HG03280 (cell line): ENCODE measurements at regions not wholly inside any gene's neighbourhood (a gene's known extent, or its start where the extent isn't known, plus 50 kb on each side); places are given as distances from the start of the nearest gene placed in this dataset.

Experiments used
- ATAC-seq: cut with Tn5 transposase; IDR thresholded peaks from one replicate; pipeline ENCODE4 v1.9.1; 2021; ENCODE audit warnings: mild to moderate bottlenecking, moderate library complexity; ENCODE audit not compliant: unreplicated experiment

GRCh38 chr11:29373725-29374124 is 643.1 kb downstream of the KCNA4 start:
- no peak for ATAC-seq

- ATAC-seq: no peak
These were observed 648.7 kb downstream of the KCNA4 start for GRCh38 chr11:29368126-29368525.

DNA sequence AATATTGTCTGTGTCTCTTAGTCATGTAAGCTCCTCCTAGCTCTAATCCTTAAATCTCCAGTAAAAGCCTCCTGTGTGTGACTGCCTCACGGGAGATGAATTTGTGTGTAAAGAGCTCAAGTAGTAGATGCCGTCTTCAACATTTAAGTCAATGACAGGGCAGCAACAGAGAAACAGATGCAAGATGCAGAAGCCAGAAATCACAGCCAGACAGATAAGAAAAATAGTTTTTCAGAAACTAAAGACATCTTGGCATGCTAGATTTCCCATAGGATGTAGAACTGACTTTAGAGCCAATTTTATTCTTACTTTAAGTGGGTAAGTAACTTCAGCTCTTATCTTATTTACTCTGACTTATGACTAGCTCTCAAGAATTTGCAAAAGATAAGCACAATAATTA is 652.8 kb downstream of the KCNA4 start:
- ATAC-seq: no peak

DNA sequence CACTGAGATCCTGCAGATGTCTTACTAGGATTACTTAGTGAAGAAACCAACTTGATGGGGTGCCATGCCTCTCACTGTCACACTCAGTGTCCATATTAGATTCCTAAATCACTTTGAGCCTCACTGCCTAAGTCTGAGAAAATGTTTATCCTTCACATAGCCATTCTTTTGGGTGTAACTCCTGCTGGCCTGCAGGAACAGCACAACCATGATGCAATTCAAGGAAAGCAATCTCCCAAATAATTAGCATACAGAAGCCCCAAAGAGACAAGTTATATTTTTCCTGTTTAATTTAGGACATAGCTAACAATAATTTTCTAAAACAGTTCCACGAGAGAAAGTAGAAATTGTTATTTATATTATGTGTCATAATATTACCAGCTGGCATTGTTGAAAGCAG is 655.5 kb downstream of the KCNA4 start:
- ATAC-seq: no peak

DNA sequence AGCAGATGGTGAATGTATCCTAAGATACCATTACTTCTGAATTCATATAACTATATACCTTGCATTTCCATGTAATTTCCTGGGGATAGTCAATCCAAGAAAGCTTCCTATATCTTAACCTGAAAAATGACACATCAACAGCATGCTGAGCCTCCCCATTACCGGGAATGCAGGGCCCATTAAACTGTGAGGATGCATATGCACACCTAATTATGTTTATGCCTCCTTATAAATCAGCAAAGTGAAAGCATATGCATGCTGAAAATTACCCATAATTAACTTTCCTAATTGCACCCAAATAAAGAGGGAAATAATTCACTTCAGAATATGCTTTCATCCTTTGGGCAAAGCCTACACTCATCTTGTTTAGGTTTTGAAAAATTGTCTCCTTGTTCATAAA is 663.0 kb downstream of the KCNA4 start:
- no peak for ATAC-seq

- ATAC-seq: no peak
These were observed 664.5 kb downstream of the KCNA4 start for GRCh38 chr11:29352273-29352795.

GRCh38 chr11:29351301-29351873 is 665.4 kb downstream of the KCNA4 start:
- ATAC-seq: no peak

- ATAC-seq: peak; percentile 96
These were observed 673.1 kb downstream of the KCNA4 start for GRCh38 chr11:29343465-29344333.

DNA sequence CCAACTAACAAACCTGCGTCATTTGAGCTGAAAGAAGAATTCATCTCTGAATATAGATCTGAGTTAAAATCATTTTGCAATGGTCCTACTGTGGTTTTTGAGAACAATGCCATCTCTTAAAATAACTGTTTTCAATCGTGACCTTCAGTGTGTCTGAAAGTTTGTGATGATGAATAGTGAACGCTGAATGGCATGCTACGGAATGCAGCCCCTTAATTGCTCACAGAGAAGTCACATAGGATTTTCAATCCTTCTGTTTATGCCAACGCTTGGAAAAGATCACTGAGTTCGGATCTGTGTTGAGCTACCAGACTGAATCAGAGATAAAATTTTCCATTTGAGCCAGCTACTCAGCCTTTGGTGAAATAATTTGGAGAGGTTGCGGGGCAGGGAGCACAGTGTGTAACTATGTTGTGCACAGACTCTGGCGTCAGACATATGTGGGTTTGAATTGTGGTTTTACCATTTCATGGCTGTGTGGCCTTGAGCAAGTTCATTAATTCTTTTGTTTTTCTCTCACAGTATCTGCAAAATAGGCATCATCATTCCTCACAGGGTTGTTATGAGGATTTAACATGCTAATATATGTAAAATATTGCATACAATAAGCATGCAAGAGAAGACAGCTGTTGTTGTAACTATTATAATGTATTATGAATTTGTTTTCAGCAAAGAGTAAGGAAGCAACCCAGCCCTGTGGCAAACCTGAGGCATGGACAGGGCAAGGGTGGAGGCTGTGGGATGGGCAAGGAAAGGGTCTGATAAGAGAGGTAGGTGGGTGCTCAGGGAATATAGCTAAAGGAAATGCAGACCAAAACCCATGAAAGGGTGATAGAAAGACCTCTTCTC is 679.9 kb downstream of the KCNA4 start:
- ATAC-seq: no peak

GRCh38 chr11:29334776-29335130 is 682.1 kb downstream of the KCNA4 start:
- ATAC-seq: no peak

GRCh38 chr11:29333993-29334775 is 682.6 kb downstream of the KCNA4 start:
- ATAC-seq: peak; percentile 88

- ATAC-seq: no peak
These were observed 685.3 kb downstream of the KCNA4 start for GRCh38 chr11:29331451-29332010.

GRCh38 chr11:29328961-29329441 is 687.8 kb downstream of the KCNA4 start:
- ATAC-seq: no peak

DNA sequence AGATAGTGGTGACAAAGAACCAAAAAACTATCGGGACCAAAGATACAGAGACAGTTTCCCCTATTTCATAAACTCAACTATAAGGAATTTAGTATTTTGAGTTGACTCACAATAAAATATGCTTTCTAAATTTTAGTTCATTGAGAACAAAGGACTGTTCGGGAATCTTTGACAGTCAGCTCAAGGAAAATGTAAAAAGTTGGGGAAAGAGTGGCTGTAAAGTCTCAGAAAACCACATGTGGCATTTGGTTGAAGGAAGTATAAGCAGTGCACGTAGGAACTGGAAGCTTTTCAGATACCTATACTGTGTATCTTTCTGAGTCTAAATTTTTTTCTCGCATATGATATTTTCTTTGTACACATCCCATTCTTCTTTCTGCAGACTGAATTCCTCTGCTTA is 688.9 kb downstream of the KCNA4 start:
- no peak for ATAC-seq

DNA sequence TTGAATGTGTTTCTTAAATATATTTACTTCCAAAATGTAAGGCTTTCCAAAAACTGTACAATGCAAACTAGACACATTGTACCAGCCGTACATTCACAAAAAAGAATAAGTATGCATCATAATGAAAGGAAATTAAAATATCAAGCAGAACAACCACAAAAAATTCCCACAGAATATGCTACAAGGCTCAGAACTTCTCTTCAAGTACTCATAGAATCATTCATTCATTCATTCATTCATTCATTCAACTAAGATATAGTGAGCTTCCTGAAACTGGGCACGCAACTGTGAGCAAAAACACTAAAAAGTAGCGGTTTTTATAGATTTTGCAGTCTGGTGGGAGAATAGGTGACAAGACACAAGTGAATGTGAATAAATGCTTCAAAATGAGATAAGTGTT is 690.1 kb downstream of the KCNA4 start:
- ATAC-seq: no peak

- no peak for ATAC-seq
These were observed 692.5 kb downstream of the KCNA4 start for GRCh38 chr11:29324328-29324727.

DNA sequence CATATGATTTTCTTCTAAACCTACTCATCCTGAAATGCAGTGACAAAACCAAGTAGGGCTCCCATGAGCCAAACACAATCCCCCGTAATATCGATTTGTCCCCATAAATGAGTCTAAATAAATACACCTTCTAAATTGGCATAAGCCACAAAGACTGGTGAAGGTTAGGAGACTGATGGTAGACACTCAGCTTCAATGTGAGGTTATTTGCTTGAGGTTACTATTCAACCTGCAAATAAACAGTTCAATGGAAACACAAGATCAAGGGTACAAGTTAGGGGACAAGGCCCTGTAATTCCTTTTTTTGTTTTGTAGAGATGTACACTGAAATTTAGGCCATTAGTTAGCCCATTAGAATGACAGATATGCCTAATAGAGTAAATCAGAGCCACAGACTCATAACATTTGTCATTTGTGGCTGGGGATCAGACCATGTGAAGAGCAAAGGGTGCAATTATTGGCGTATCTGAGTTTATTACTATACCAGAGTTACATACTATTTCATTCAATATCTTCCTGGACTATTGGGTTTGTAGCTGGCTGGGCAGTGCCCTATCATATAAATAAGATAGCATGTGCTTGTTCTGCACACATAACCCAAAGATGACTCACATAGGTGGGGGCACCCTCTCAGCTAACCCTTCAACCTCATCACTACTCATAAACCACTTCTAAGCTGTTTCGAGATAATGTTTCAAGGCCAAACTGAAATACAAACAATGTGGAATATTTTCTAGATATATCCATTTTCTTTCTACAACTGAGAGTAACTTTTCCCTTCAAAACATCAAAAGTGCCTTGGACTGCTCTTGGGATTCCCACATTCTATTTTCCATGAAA is 695.3 kb downstream of the KCNA4 start:
- ATAC-seq: no peak

DNA sequence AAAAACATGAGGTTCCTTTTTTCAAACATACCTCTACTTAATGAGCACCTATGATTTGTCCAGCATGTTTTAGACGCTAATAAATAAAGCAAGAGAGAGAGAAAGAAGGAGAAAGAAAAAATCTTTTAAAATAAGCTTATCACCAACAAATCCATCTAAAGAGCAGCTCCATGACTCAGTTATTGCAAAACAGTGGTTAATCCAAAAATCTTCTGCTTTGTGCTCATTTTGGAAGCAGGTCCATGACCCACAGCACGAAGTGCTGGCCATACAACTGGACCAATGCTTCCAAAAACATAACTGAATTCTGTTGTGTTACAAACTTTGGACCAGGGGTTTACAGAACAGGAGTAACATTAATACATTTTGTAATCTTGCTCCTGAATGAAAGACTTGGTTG is 696.6 kb downstream of the KCNA4 start:
- ATAC-seq: no peak

DNA sequence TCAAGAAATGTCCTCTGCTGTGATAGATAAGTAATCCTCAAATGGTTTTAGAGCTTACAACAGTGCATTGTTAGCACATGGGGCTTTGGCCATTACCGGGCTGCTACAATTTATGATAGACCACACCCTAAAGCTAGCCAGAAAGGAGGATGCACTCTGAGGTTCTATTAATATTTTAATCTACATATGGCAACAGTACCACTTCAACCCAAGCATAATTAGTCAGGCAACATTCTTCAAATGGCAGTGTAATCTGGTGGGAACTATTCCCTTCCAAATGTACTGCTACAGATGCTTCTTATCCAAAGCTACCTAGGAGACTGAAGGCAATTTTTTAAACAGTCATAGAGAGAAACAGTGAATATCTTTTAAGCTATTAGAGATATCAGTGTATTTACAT is 697.6 kb downstream of the KCNA4 start:
- no peak for ATAC-seq
